ENCODE measurements at regions not wholly inside any gene's neighbourhood (a gene's known extent, or its start where the extent isn't known, plus 50 kb on each side); places are given as distances from the start of the nearest gene placed in this dataset.
"Not testable (repeated sequence)": the region's sequence is repeated elsewhere in the genome, so short reads cannot be mapped to it uniquely, and the experiment has no call there.

GRCh38 chr6:121596441-121596840 lies 161.0 kb downstream of the GJA1 start:
- DNase-seq: no peak

GRCh38 chr6:121597654-121598053 lies 162.2 kb downstream of the GJA1 start:
- no peak for DNase-seq

GRCh38 chr6:121599331-121599730 lies 163.9 kb downstream of the GJA1 start:
- not testable (repeated sequence) for DNase-seq

- DNase-seq: no peak
These were observed 165.1 kb downstream of the GJA1 start for GRCh38 chr6:121600389-121601168.

GRCh38 chr6:121603486-121603885 lies 168.0 kb downstream of the GJA1 start:
- DNase-seq: no peak

GRCh38 chr6:121607721-121608120 lies 172.3 kb downstream of the GJA1 start:
- no peak for DNase-seq

GRCh38 chr6:121608270-121608669 lies 172.8 kb downstream of the GJA1 start:
- DNase-seq: no peak

- no peak for DNase-seq
These were observed 173.8 kb downstream of the GJA1 start for GRCh38 chr6:121609281-121609680.

- no peak for DNase-seq
These were observed 177.5 kb downstream of the GJA1 start for GRCh38 chr6:121612927-121613326.

- no peak for DNase-seq
These were observed 178.7 kb downstream of the GJA1 start for GRCh38 chr6:121614115-121614514.

- DNase-seq: no peak
These were observed 180.0 kb downstream of the GJA1 start for GRCh38 chr6:121615493-121615892.

GRCh38 chr6:121616406-121616805 lies 181.0 kb downstream of the GJA1 start:
- DNase-seq: no peak

GRCh38 chr6:121617388-121617787 lies 181.9 kb downstream of the GJA1 start:
- no peak for DNase-seq

- DNase-seq: no peak
These were observed 183.6 kb downstream of the GJA1 start for GRCh38 chr6:121619013-121619412.

GRCh38 chr6:121619987-121620740 lies 184.7 kb downstream of the GJA1 start:
- DNase-seq: no peak

GRCh38 chr6:121627761-121628160 lies 192.3 kb downstream of the GJA1 start:
- no peak for DNase-seq

GRCh38 chr6:121630716-121631115 lies 195.3 kb downstream of the GJA1 start:
- DNase-seq: no peak

- not testable (repeated sequence) for DNase-seq
These were observed 196.3 kb downstream of the GJA1 start for GRCh38 chr6:121631752-121632151.

GRCh38 chr6:121633309-121633708 lies 197.9 kb downstream of the GJA1 start:
- no peak for DNase-seq

- DNase-seq: not testable (repeated sequence)
These were observed 199.1 kb downstream of the GJA1 start for GRCh38 chr6:121634586-121634985.

GRCh38 chr6:121635355-121635754 lies 199.9 kb downstream of the GJA1 start:
- no peak for DNase-seq

GRCh38 chr6:121636217-121636616 lies 200.8 kb downstream of the GJA1 start:
- DNase-seq: not testable (repeated sequence)

- no peak for DNase-seq
These were observed 203.6 kb downstream of the GJA1 start for GRCh38 chr6:121639021-121639420.

- DNase-seq: no peak
These were observed 205.7 kb downstream of the GJA1 start for GRCh38 chr6:121641158-121641557.

All from occipital lobe (tissue), 1 donor.